ENCODE measurements at regions not wholly inside any gene's neighbourhood (a gene's known extent, or its start where the extent isn't known, plus 50 kb on each side); places are given as distances from the start of the nearest gene placed in this dataset.
A peak's percentile ranks its signal among the peaks of the same experiment; 100 is the strongest.
"Not testable (repeated sequence)": the region's sequence is repeated elsewhere in the genome, so short reads cannot be mapped to it uniquely, and the experiment has no call there.

- H3K4me1 ChIP-seq (ENCODE audit: insufficient read depth, low read length) = peaks cover 26% of the 10 kb centered on the region
- POLR2A ChIA-PET = interaction anchor here (0.7 kb wide), 1 partner anchor 485 kb away, joined by 3 read pairs; no protein-coding TSS in a partner anchor
- H3K4me3 Mint-ChIP-seq = no peak overlapping the region
- peaks cover 0 to 3% of the 10 kb centered on the region in 2 donors for H3K27me3 Mint-ChIP-seq
- DNase-seq = no peak
- no peaks in the 10 kb centered on the region for H3K36me3 ChIP-seq (ENCODE audit: insufficient read depth, low read length)
- no peaks in the 10 kb centered on the region for H3K9me3 Mint-ChIP-seq
- H3K36me3 Mint-ChIP-seq = no peaks in the 10 kb centered on the region
- CTCF ChIA-PET = no interaction called here
- H3K4me3 ChIP-seq (ENCODE audit: low read length) = no peak overlapping the region
- no peaks in the 10 kb centered on the region for H3K9me3 ChIP-seq (ENCODE audit: low read length)
- no peak overlapping the region for H3K27ac ChIP-seq (ENCODE audit: low read depth, low read length)
- H3K4me1 Mint-ChIP-seq = peaks cover 18 to 35% (median 34%) of the 10 kb centered on the region in 3 donors
- no peaks in the 10 kb centered on the region for H3K27me3 ChIP-seq (ENCODE audit: insufficient read depth, low read length, poor library complexity, severe bottlenecking)
- H3K27ac Mint-ChIP-seq = peak overlapping the region in 2 of 8 donors; percentile 15 to 46
Measured at GRCh38 chr12:116672010-116672409, 65.9 kb downstream of the SPRING1 start.

DNA sequence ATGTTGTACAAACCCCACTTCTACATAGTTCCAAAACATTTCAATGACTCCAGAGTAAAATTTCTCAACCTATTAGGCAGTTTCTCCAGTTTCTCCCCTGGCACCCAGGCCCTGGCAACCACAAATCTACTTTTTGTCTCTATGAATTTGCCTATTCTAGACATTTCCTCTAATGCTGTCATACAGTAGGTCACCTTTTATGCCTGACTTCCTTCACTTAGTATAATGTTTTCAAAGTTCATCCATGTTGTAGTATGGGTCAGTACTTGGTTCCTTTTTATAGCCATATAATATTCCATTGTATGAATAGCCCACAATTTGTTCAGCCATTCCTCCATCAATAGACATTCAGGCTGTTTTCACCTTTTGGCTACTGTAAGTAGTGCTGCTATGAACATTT is 67.0 kb downstream of the SPRING1 start:
- Histone ChIP-seq H3K27me3 (ENCODE audit: insufficient read depth, low read length, poor library complexity, severe bottlenecking) (no peaks in the 10 kb centered on the region), H3K36me3 (ENCODE audit: insufficient read depth, low read length) (no peaks in the 10 kb centered on the region), H3K4me3 (ENCODE audit: low read length) (no peak overlapping the region), H3K27ac (ENCODE audit: low read depth, low read length) (no peak overlapping the region), H3K9me3 (ENCODE audit: low read length) (no peaks in the 10 kb centered on the region), H3K4me1 (ENCODE audit: insufficient read depth, low read length) (peaks cover 26% of the 10 kb centered on the region)
- Mint-ChIP-seq H3K4me1 (peaks cover 18 to 29% (median 29%) of the 10 kb centered on the region in 3 donors), H3K27me3 (peaks cover 0 to 3% of the 10 kb centered on the region in 2 donors), H3K9me3 (no peaks in the 10 kb centered on the region), H3K27ac (no peak overlapping the region), H3K4me3 (no peak overlapping the region), H3K36me3 (no peaks in the 10 kb centered on the region)
- DNase-seq = no peak
- ChIA-PET POLR2A (no interaction called here), CTCF (no interaction called here)

DNA sequence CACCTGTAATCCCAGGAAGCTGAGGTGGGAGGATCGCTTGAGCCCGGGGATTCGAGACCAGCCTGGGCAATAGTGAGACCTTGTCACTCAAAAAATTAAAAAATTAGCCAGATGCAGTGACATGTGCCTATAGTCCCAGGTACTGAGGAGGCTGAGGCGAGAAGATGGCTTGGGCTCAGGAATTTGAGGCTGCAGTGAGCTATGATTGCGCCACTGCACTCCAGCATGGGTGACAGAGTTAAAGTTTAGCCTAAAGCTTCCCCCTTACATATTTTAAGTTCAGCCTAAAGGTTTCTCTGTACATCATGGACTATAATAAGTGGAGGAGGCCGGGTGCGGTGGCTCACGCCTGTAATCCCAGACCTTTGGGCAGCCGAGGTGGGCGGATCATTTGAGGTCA is 70.1 kb downstream of the SPRING1 start:
- Histone ChIP-seq H3K4me3 (ENCODE audit: low read length) (no peak overlapping the region), H3K4me1 (ENCODE audit: insufficient read depth, low read length) (peaks cover 11% of the 10 kb centered on the region), H3K27me3 (ENCODE audit: insufficient read depth, low read length, poor library complexity, severe bottlenecking) (no peaks in the 10 kb centered on the region), H3K27ac (ENCODE audit: low read depth, low read length) (no peak overlapping the region), H3K9me3 (ENCODE audit: low read length) (no peaks in the 10 kb centered on the region), H3K36me3 (ENCODE audit: insufficient read depth, low read length) (no peaks in the 10 kb centered on the region)
- Mint-ChIP-seq H3K4me1 (peaks cover 4 to 10% (median 10%) of the 10 kb centered on the region in 3 donors), H3K4me3 (no peak overlapping the region), H3K36me3 (no peaks in the 10 kb centered on the region), H3K27me3 (peaks cover 3 to 9% of the 10 kb centered on the region in 2 donors), H3K9me3 (no peaks in the 10 kb centered on the region), H3K27ac (peak overlapping the region in 1 of 8 donors; percentile 32)
- no peak for DNase-seq
- POLR2A ChIA-PET = no interaction called here
- CTCF ChIA-PET = no interaction called here

GRCh38 chr12:116666829-116667228 is 71.0 kb downstream of the SPRING1 start:
- H3K9me3 ChIP-seq (ENCODE audit: low read length); POLR2A ChIA-PET; H3K4me1 ChIP-seq (ENCODE audit: insufficient read depth, low read length); H3K4me3 Mint-ChIP-seq; H3K4me3 ChIP-seq (ENCODE audit: low read length); H3K27me3 ChIP-seq (ENCODE audit: insufficient read depth, low read length, poor library complexity, severe bottlenecking); CTCF ChIA-PET; H3K36me3 ChIP-seq (ENCODE audit: insufficient read depth, low read length); H3K4me1 Mint-ChIP-seq; H3K9me3 Mint-ChIP-seq; H3K36me3 Mint-ChIP-seq; DNase-seq; H3K27ac ChIP-seq (ENCODE audit: low read depth, low read length): not testable (repeated sequence)
- Mint-ChIP-seq H3K27me3 (peaks cover 6 to 11% of the 10 kb centered on the region in 2 donors), H3K27ac (peak overlapping the region in 1 of 8 donors; percentile 9)

DNA sequence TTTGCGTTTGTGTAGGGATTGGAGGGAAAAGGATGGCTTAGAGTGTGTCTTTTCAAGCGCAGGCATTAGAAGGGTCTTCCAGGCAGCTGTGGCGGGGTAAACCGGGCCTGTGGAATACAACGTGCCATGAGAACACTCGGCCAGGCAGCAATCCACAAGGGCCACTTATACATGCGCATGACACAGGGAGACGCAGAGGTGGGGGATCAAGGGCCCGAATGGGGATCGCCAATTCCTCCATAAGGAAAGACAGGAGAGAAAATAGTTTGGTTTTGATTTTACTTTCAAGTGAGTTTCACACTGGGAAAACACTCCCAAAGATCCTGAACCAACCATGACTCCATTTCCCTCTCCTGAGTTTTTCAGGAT is 71.6 kb downstream of the SPRING1 start:
- no peaks in the 10 kb centered on the region for H3K4me1 ChIP-seq (ENCODE audit: insufficient read depth, low read length)
- H3K36me3 Mint-ChIP-seq = no peaks in the 10 kb centered on the region
- peaks cover 3 to 12% of the 10 kb centered on the region in 2 donors for H3K27me3 Mint-ChIP-seq
- no peak overlapping the region for H3K4me3 Mint-ChIP-seq
- no peak overlapping the region for H3K27ac Mint-ChIP-seq
- no peaks in the 10 kb centered on the region for H3K27me3 ChIP-seq (ENCODE audit: insufficient read depth, low read length, poor library complexity, severe bottlenecking)
- no peak overlapping the region for H3K4me3 ChIP-seq (ENCODE audit: low read length)
- H3K27ac ChIP-seq (ENCODE audit: low read depth, low read length) = no peak overlapping the region
- no peak for DNase-seq
- no peaks in the 10 kb centered on the region for H3K36me3 ChIP-seq (ENCODE audit: insufficient read depth, low read length)
- ChIA-PET POLR2A (no interaction called here), CTCF (no interaction called here)
- no peaks in the 10 kb centered on the region for H3K9me3 Mint-ChIP-seq
- H3K9me3 ChIP-seq (ENCODE audit: low read length) = no peaks in the 10 kb centered on the region
- no peaks in the 10 kb centered on the region for H3K4me1 Mint-ChIP-seq

DNA sequence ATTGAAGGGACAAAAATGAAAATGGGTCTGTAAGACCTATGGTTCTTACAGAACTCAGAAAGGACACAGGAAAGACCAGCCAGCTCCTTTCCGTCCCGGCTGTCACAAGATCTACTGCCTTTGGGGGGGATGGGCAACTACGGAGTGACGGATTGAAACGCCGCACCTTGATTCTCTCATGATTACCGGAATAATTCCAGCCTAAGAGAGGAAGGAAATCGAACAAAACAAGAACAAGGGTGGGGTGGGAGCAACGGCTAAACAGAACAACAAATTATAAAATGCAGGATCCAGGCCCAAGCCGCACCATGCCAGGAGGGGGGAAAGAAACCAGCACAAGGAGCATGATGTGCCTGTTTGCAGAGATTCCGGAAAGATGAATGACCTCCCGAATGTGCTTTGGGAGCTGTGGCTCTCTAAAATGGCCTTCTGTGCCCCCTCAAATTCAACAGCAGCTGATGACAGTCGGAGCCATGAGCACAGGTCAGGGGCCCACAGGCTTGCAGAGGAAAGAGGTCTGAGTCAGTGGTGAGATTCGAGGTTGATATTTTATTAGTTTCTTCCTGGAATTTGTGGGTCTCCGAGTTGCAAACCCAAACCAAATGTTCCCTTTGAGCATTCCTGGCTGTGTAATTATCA is 72.1 kb downstream of the SPRING1 start:
- no peaks in the 10 kb centered on the region for H3K27me3 ChIP-seq (ENCODE audit: insufficient read depth, low read length, poor library complexity, severe bottlenecking)
- peaks cover 3 to 14% of the 10 kb centered on the region in 2 donors for H3K27me3 Mint-ChIP-seq
- ChIA-PET CTCF (no interaction called here), POLR2A (no interaction called here)
- peak overlapping the region in 1 of 8 donors; percentile 27 for H3K27ac Mint-ChIP-seq
- H3K4me3 ChIP-seq (ENCODE audit: low read length) = no peak overlapping the region
- no peak for DNase-seq
- H3K36me3 Mint-ChIP-seq = no peaks in the 10 kb centered on the region
- no peak overlapping the region for H3K4me3 Mint-ChIP-seq
- no peaks in the 10 kb centered on the region for H3K9me3 ChIP-seq (ENCODE audit: low read length)
- H3K9me3 Mint-ChIP-seq = no peaks in the 10 kb centered on the region
- H3K4me1 ChIP-seq (ENCODE audit: insufficient read depth, low read length) = no peaks in the 10 kb centered on the region
- H3K27ac ChIP-seq (ENCODE audit: low read depth, low read length) = no peak overlapping the region
- no peaks in the 10 kb centered on the region for H3K4me1 Mint-ChIP-seq
- H3K36me3 ChIP-seq (ENCODE audit: insufficient read depth, low read length) = no peaks in the 10 kb centered on the region

GRCh38 chr12:116664085-116664484 is 73.8 kb downstream of the SPRING1 start:
- DNase-seq = no peak
- CTCF ChIA-PET = no interaction called here
- Mint-ChIP-seq H3K4me3 (no peak overlapping the region), H3K27ac (no peak overlapping the region), H3K27me3 (peaks cover 7 to 21% of the 10 kb centered on the region in 2 donors), H3K36me3 (peaks cover 0 to 4% (median 0%) of the 10 kb centered on the region in 3 donors), H3K9me3 (no peaks in the 10 kb centered on the region), H3K4me1 (no peaks in the 10 kb centered on the region)
- POLR2A ChIA-PET = no interaction called here
- H3K9me3 ChIP-seq (ENCODE audit: low read length) = no peaks in the 10 kb centered on the region
- H3K4me1 ChIP-seq (ENCODE audit: insufficient read depth, low read length) = no peaks in the 10 kb centered on the region
- H3K4me3 ChIP-seq (ENCODE audit: low read length) = no peak overlapping the region
- H3K27me3 ChIP-seq (ENCODE audit: insufficient read depth, low read length, poor library complexity, severe bottlenecking) = no peaks in the 10 kb centered on the region
- no peaks in the 10 kb centered on the region for H3K36me3 ChIP-seq (ENCODE audit: insufficient read depth, low read length)
- no peak overlapping the region for H3K27ac ChIP-seq (ENCODE audit: low read depth, low read length)

GRCh38 chr12:116662612-116663144 is 75.2 kb downstream of the SPRING1 start:
- peaks cover 0 to 4% (median 0%) of the 10 kb centered on the region in 3 donors for H3K36me3 Mint-ChIP-seq
- Histone ChIP-seq H3K27me3 (ENCODE audit: insufficient read depth, low read length, poor library complexity, severe bottlenecking) (peaks cover 6% of the 10 kb centered on the region), H3K36me3 (ENCODE audit: insufficient read depth, low read length) (no peaks in the 10 kb centered on the region), H3K9me3 (ENCODE audit: low read length) (no peaks in the 10 kb centered on the region), H3K27ac (ENCODE audit: low read depth, low read length) (no peak overlapping the region), H3K4me3 (ENCODE audit: low read length) (no peak overlapping the region), H3K4me1 (ENCODE audit: insufficient read depth, low read length) (no peaks in the 10 kb centered on the region)
- ChIA-PET CTCF (no interaction called here), POLR2A (no interaction called here)
- no peaks in the 10 kb centered on the region for H3K9me3 Mint-ChIP-seq
- DNase-seq = no peak
- H3K27me3 Mint-ChIP-seq = peaks cover 7 to 33% of the 10 kb centered on the region in 2 donors
- no peak overlapping the region for H3K4me3 Mint-ChIP-seq
- H3K4me1 Mint-ChIP-seq = no peaks in the 10 kb centered on the region
- no peak overlapping the region for H3K27ac Mint-ChIP-seq
